ENCODE measurements at regions not wholly inside any gene's neighbourhood (a gene's known extent, or its start where the extent isn't known, plus 50 kb on each side); places are given as distances from the start of the nearest gene placed in this dataset.

- FAIRE-seq (no peak), DNase-seq (ENCODE audit: low read depth, low spot score) (no peak), ATAC-seq (no peak)
- Histone ChIP-seq H3K4me2 (ENCODE audit: control insufficient read depth, insufficient read depth) (no peak overlapping the region), H3K79me2 (ENCODE audit: control insufficient read depth, insufficient read depth, low read length) (no peaks in the 10 kb centered on the region), H3K27me3 (replicated peaks in 1 of 2; ENCODE audit: control insufficient read depth in 2 of 2, insufficient read depth in 2 of 2, low read length in 1 of 2) (no peaks in the 10 kb centered on the region), H3K4me1 (ENCODE audit: control insufficient read depth, insufficient read depth, low read length) (no peaks in the 10 kb centered on the region), H4K20me1 (ENCODE audit: control insufficient read depth, insufficient read depth) (no peaks in the 10 kb centered on the region; the same call in 1 of the 2 replicates), H3K27ac (ENCODE audit: control insufficient read depth, insufficient read depth) (no peak overlapping the region), H3K9ac (ENCODE audit: control insufficient read depth, insufficient read depth, low read length) (no peak overlapping the region), H3K9me3 (replicated peaks; ENCODE audit: control insufficient read depth, insufficient read depth, low read length) (no peaks in the 10 kb centered on the region), H3K4me3 (no peak overlapping the region), H3K36me3 (ENCODE audit: control insufficient read depth in 2 of 2, insufficient read depth in 2 of 2, low read length in 1 of 2) (no peaks in the 10 kb centered on the region), H2AFZ (ENCODE audit: control insufficient read depth, low read depth, low read length) (no peak overlapping the region)
- BruUV-seq (replicated peaks), result no TSS peak
- in situ Hi-C loops (cut with MboI) (no loop called here), intact Hi-C loops (cut with micrococcal nuclease; ENCODE audit: unreplicated experiment) (no loop called here)
- SMC1A ChIA-PET (ENCODE audit: uncharacterized antibody, unreplicated experiment), result no interaction called here
- RAD21 ChIA-PET (ENCODE audit: unreplicated experiment), result no interaction called here
- POLR2A ChIA-PET, result no interaction called here
- CTCF ChIA-PET, result no interaction called here
- TF ChIP-seq SMAD1 (IDR thresholded peaks at IDR 0.05; ENCODE audit: low read depth, partially characterized antibody) (no peak), CBX3 (IDR thresholded peaks at IDR 0.05; ENCODE audit: borderline replicate concordance, low read depth) (no peak), RAD51 (IDR thresholded peaks at IDR 0.05) (no peak), TCF3 (IDR thresholded peaks at IDR 0.05; ENCODE audit: borderline replicate concordance, insufficient read depth, low read depth, low read length) (no peak), YY1 (IDR thresholded peaks at IDR 0.05; ENCODE audit: low read depth, low read length) (no peak), CEBPZ (IDR thresholded peaks at IDR 0.05; ENCODE audit: low read depth, low read length) (no peak), RFX5 (IDR thresholded peaks at IDR 0.05; ENCODE audit: low read depth, low read length) (no peak), E2F8 (IDR thresholded peaks at IDR 0.05; ENCODE audit: low read depth, partially characterized antibody) (no peak), JUND (IDR thresholded peaks at IDR 0.05; ENCODE audit: low read depth, low read length) (no peak), SP1 (IDR thresholded peaks at IDR 0.05; ENCODE audit: low read depth, low read length) (no peak), ATF3 (IDR thresholded peaks at IDR 0.05; ENCODE audit: borderline replicate concordance, extremely low read depth, low read depth, low read length) (no peak), ZNF384 (IDR thresholded peaks at IDR 0.05; ENCODE audit: borderline replicate concordance, low read depth, low read length) (no peak), BHLHE40 (IDR thresholded peaks at IDR 0.05; ENCODE audit: borderline replicate concordance in 1 of 2, low read depth in 2 of 2, low read length in 1 of 2) (no peak), MTA2 (IDR thresholded peaks at IDR 0.05; ENCODE audit: low read depth) (no peak), MYB (IDR thresholded peaks at IDR 0.05; ENCODE audit: borderline replicate concordance, low read depth, low read length) (no peak), IKZF2 (IDR thresholded peaks at IDR 0.05) (no peak), EGR1 (IDR thresholded peaks at IDR 0.05; ENCODE audit: borderline replicate concordance in 1 of 2, low read depth in 2 of 2, low read length in 2 of 2) (no peak), TARDBP (IDR thresholded peaks at IDR 0.05; ENCODE audit: borderline replicate concordance) (no peak)
- TF ChIP-seq, protein P1, sequence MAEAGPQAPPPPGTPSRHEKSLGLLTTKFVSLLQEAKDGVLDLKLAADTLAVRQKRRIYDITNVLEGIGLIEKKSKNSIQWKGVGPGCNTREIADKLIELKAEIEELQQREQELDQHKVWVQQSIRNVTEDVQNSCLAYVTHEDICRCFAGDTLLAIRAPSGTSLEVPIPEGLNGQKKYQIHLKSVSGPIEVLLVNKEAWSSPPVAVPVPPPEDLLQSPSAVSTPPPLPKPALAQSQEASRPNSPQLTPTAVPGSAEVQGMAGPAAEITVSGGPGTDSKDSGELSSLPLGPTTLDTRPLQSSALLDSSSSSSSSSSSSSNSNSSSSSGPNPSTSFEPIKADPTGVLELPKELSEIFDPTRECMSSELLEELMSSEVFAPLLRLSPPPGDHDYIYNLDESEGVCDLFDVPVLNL (IDR thresholded peaks at IDR 0.05; ENCODE audit: low read depth, low read length), result no peak
Measured at GRCh38 chr11:128105511-128105910, 481.8 kb downstream of the ETS1 start.

Data from GM12878 (cell line).